ENCODE measurements at regions not wholly inside any gene's neighbourhood (a gene's known extent, or its start where the extent isn't known, plus 50 kb on each side); places are given as distances from the start of the nearest gene placed in this dataset.

DNA sequence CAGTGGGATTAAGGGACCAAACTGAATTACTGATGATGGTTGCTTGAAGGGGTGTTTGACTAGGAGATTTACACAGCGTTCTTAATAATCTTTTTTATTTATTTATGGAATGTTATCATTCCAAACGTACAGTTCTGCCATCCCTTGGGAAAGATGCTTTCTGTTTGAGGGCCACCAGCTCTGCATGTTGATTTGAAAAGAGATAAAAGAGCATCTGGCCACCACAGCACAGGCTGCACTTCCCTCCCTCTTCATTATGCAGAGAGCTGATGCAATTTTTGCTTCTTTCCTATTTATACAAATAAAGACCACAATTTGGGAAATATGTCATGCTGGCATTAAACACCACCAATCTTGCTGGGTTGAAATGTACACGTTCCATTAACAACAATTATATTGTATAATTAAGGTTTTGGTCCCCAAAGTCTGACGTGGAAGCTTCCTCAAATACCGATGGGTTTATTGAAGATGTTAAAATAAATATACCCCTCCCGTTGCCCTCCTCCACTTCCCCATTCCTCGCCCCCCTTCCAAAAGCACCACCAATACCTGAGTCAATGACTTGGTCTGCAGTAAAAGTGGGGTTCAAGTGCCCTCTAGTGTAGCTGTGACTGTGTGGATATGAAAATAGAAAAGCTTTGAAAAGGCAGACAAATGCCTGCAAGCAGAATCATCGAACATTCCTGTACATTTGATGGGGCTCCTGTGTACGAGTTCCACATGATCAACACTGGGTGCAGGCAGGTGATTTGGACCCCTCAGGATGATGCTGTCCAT, 211.9 kb downstream of the HRH4 start:
- no peak for DNase-seq (ENCODE audit: low spot score)

DNA sequence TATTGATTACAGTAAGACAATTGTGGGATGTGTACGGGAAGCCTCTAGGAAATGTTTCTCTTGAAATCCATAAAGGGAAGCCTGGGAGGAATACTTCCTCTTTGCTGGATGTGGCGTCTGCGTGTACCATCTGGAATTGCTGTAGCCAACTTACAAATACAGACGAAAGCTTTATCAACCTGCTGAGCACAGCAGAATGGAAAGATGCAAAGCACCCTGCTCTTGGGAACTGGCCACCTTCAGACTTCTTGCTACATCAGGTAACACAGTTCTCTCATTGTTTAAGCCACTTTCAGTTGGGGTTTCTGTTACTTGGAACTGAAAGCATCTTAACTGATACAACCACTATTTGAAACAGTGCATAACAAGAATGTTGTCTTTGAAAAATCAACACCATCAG, 213.8 kb downstream of the HRH4 start:
- DNase-seq (ENCODE audit: low spot score) = no peak

DNA sequence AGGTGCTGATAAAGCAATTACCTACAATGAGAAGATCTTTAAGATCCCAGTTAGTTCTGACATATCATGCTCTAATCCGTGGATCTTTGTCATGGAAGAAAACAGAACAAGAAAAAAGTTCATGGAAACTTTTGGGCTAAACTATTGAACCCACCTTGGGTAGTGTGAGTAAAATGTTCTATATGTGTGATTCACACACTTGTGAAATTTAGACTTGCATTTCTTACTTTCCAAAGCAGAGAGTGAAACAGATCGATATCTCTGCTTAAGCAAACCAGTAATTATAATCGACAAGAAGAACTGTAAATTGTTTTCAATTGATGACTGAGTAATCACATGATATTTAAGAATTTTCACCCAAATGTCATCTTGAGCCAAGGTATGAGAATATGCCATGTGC, 214.2 kb downstream of the HRH4 start:
- DNase-seq (ENCODE audit: low spot score) = no peak

DNA sequence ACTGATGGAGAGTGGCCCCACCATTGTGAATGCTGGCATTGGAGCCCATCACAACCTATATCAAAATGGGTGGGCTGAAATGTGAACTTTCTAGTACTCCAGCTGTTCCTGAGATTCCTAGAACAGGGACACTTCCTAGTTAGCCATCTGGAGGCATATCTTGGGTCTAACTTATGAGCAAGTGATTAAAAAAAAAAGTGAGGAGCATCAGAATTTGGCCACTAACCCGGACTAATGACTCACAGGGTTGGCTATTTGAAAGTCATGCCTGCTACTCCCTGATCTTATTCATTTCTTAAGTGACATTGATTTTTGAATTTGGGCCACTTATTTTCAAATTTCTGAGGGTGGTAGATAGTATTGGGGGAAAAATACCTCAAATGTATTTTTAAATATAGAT, 216.6 kb downstream of the HRH4 start:
- no peak for DNase-seq (ENCODE audit: low spot score)

DNA sequence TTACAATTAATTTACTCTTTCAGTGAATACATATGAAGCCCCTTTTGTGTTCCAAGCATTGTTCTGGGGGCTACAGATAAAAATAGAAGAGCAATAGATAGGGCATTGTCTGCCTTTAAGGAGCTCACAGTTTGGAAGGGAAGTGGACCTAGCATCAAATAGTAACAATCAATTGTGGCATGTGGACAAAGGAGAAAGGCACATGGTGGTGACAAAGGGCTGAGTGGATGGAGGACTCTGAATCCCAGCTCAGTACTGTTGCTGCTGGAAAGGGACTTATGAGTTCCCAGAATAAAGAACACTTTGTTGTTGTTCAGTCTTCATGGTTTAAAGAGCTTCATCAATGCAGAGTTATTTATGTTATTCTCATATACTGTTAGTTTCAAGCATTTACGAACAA, 217.7 kb downstream of the HRH4 start:
- DNase-seq (ENCODE audit: low spot score) = no peak

DNA sequence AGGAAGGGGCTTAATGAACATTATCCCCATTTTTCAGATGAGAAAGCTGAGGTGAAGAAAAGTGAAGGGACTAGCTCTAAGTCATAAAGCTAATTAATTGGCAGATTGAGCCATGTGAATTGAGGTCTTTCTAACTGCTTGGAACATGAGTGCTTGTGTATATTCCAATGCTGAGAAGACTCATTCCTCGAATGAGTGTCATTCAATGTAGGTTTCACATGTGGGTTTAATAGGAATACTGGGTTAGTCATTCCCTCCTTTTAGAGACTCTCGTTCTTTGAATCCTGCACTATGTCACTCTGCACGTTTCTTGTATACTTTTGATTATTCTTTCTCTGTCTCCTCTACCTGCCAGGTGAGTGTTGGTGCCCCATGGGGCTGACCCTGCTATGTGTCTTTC, 218.2 kb downstream of the HRH4 start:
- no peak for DNase-seq (ENCODE audit: low spot score)

DNA sequence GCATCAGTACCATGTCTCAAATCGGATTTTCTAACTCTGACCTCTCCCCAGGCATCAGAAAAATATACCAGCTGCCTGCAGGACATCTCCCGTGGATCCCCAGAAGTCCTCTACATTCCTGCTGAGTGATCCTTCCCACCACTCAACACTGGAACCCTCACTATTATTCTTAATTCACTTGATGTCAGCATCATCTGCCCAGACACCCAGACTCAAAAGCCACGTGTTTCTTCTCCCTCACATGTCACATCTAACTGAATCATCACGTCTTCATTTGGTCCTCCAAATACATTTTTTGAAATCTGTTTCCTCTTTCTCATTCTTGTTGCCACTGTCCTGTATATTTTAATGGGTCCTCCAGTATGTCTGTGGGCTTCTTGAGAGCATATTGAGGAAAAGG, 218.6 kb downstream of the HRH4 start:
- no peak for DNase-seq (ENCODE audit: low spot score)

DNA sequence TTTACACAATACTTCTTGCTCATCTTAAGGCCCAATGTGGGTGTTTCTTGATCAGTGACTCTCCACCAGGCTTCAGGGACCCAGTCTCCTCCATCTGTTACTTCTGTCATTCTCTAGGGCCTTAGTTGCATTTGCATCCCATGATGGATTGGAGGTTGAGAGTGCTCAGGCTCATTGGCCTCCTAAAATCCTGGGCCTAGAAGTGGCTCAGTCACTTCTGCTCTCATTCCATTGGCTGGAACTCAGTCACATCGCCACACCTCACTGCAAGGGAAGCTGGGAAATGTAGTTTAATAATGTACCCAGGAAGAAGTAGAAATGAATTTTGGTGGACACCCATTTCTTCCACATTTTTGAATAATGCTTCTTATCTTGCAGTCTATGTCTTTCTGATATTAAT, 223.5 kb downstream of the HRH4 start:
- no peak for DNase-seq (ENCODE audit: low spot score)

DNA sequence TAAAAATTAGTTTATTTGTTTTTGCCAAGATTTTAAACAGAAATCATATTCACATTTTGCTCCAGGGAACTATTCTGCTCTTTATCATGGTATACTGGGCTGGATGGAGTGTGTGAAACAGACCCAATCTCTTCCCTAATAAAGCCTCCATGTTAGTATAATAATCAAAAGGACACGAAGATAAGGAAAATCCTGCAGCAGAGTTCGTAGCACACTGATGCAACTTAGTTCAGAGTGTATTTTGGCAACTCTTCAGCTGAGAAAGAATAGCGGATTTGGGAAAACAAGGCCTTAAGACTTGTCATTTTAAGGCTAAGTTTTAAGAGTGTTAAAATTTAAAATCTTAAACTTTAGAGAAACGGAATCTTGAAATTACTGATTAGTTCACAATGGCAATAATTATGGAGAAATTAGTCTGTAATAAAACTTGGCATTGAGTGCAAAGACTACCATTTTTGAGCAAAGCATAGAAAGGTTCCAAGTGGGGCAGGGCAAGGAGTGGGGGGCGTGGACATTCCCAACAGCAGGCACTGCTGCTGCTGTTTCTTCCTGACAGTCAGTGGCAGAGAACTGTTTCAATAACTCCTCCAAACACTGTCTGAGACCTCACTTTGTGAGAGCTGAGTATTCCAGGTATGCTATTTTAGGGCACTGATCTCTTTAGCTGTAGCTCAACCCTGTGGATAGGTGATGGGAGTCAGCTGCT, 225.0 kb downstream of the HRH4 start:
- DNase-seq (ENCODE audit: low spot score) = no peak

DNA sequence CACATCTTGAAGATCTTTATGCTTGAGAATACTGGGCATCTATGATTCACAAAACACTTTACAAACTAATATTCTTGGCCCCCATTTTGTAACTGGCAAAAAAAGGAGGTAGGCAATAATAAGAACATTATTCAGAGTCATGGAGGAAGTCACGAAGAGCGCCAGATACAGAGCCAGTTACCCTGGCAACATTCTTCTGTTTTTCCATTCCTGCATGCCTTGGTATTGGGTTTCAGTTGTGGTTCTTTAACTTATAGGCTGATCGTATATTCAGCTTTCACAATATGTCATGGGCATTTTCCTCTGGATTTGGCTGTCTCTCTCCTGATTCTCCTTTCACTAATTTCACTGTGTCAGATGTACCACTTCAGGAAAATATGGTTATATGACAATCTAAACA, 234.7 kb downstream of the HRH4 start:
- no peak for DNase-seq (ENCODE audit: low spot score)

DNA sequence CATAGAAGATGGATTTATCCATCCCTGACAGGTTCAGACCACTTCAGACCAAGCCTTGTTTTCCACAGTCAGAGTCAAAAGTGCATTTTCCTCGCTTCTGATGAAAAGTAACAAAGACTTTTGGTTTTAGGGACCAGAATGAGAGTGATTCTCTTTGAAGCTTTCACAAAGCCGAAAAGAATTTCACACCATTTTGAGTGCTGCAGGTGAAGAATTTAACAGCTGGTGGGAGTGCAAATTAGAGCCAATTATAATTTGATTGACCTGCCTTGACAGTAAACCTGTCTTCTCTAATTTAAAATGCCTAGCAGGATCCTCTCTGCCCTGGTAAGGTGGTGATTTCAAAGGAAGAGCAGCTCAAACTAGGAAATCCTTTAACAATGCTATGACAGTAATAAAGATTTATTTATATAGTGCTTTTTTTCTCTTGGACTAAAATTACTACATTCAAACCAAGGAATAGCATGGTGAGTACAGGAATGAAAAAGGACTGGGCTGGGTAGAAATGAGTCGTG, 241.6 kb downstream of the HRH4 start:
- DNase-seq (ENCODE audit: low spot score) = no peak

DNA sequence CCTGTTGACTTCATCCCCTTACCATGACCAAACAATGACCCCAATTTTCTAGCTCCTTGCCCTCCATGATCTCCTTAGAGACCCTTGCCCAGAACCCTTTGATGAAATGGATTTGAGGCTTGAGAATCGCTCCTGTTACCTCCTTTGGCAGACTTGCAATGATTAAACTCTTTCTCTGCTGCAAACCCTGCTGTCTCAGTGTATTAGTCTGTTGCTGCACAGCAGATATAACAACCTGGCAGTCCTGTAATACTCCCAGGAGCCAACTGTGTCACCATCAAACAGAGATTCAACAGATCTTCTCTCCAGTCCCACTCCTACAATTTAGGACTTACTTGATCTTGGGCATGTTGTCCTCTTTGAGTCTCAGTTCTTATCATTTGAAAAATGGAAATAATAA, 242.9 kb downstream of the HRH4 start:
- no peak for DNase-seq (ENCODE audit: low spot score)

DNA sequence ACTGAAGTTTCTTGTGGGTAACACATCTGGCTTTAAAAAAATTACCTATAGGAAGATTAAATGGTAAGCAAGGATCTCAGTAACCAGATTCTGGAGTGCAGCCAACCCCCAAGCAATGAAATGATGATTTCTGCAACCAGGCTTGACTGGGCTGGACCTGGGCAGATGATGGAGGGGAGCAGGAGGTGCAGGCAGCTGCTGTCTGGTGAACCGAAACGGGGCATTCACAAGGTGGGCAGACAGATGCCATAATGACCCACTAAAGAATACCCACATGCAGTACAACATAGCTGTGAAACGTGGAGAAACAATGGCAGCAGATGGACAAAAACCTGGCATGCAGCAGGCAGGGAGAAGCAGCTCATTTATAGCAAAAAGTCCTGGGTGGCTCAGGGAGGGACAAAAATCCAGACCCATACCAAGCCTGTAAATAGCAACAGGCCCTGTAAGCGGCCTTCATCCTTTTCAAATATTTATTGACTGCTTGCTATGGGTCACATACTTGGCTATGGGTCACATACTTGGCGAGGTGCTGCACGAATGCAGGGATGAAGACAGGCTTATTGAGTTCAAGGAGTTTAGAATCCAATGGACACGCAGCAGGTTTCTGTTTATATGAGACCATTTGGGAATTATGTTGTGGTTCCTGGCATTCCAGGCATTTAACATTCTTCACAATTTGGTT, 244.7 kb downstream of the HRH4 start:
- DNase-seq (ENCODE audit: low spot score) = no peak

DNA sequence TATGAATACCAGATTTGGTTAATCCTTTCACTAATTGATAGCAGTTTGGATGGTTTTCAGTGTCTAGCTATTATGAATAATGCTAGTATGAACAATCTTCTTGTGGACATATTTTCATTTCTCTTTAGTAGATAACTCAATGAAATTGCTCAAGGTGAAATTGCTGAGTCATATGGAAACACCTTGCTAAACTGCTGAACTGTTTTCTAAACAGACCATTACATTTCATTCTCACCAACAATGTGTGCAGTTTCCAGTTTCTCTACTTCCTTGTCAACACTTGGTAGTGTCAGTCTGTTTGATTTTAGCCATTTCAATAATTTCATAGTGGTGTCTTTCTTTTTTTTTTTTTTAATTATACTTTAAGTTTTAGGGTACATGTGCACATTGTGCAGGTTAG, 250.0 kb downstream of the HRH4 start:
- DNase-seq (ENCODE audit: low spot score) = no peak

DNA sequence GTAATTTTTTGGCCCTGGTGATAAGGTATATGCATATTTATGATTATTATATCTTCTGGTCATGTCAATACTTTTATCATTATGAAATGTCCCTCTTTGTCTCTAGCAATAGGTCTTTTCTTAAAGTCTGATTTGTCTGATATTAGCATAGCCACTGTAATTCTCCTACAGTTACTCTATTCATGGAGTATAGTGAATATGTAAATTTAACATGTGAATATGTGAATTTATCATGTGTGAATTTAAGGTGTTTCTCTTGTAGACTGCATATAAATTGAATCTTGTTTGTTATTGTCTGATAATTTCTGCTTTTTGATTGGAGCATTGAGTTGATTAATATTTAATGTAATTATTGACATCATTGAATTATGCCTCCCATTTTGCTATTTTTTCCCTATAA, 259.4 kb downstream of the HRH4 start:
- no peak for DNase-seq (ENCODE audit: low spot score)

DNA sequence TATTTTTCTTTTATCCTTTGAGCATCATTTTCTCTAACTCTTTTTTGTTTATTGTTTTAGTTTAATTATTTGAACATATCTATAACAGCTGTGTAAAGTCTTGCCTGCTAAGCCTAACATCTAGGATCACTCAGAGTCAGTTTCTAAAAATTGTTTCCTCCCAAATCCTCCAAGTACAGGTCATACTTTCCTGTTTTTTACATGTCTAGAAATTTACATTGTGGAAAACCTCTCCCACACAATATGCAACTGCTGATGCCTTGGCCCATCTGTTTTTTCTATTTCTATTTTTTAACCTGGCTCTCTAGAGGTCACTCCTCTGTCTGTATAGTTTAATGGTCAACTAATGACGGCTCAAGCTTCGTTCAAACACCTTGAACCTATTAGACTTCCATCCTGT, 261.0 kb downstream of the HRH4 start:
- DNase-seq (ENCODE audit: low spot score) = no peak

DNA sequence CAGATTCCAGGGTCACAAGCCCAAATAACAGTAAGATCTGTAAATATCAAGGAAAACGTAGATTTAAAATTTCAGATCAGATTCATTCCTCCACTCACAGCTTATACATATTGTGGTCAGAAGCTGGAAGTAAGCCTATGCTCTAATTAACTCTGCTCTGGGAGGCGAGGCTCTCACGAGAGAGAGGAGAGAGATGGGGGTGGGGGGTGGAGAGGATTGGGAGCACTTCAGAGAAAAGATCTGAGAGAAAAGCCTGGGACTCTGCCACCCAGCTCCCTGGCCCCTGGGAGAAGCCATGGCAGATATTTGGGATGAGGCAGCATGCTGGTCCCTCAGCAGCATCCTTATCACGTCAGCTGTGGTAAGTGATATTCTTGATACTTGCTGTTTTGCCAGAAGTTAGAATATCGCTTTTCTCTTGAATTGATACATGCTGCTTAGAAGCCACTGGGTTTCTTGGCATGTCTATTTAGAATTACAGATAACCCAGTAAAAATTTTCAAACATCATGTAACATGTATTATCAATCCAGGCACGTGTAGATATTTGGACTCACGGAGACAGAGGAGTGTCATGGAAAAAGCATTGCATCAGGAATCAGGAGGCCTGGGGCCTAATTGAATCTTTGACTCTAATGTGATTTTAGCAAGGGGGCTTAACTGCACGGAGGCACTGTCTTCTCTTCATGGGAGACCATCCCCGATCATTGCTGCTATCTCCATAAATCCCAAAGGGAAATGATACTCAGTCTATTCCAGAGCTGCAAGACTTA, 265.4 kb downstream of the HRH4 start:
- no peak for DNase-seq (ENCODE audit: low spot score)

DNA sequence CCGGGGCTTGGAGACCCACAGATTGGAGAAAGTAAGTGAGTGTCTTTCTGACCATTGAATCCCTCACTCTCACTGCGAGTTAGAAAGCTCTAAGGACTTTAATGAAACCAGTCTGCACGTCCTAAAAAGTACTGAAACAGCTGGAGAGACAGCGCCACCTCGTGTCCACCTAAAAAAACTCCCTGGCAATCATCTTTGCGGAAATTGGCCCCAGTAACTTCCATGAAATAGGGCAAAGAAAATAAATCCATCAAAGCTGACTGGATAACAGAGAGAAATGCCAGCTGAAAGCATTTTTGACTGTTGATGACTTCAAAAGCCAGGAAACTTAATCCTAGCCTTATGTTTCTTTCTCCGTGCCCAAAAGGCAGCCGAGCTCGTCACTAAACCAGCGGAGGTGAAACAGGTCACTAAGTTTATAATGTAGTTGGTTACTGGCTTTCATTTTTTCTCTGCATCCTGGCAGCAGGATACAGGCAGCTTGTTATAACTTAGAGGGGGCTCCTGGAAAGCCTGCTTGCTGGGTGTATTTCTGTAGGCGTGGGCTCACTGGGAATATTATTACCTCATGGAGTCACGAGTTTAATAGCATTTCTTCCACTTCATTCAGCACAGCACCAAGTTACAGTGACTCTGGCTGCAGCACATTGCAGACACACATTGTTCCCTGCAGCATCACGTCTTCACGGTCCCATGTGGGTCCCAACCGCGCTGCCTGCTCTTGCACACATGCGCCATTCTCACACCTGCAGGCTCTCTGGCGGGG, 266.5 kb downstream of the HRH4 start:
- DNase-seq (ENCODE audit: low spot score) = peak; percentile 70

DNA sequence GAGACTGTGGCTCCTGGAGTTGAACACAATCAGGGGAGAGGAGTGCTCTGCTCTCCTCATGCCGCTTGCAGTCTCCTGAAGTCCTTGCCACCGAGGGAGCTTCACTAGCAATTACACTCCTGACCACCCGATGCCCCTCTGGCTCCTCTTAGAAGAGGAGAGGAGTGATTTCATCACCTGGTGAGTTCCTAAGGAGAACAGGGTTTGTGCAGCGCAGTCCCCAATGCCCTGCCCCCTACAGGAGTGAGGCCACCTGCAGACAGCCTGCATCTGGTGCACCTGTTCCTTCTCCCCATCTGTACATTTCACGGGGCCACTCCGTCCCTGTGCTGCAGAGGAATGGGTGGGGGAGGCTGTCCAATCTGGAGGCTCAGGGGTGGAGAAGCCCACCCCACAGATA, 267.2 kb downstream of the HRH4 start:
- DNase-seq (ENCODE audit: low spot score) = no peak

DNA sequence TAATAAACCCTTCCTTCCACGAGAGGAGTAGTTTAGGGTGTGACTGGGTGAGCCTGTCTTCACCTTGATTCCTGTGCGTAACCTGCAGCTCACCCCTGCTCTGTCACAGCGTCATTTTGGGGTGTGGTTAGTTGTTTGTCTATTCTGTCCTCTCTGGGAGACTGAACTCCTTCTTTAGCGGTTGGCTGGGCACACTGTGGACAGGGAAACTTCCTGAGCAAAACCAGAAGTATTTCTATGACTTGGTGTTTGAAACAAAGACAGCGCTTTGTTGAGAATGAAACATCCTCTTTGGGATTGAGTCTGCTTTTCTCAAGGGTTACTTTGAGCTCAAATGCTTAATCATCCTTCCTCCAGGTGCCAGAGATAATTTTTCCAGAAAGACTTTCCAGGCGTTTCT, 270.7 kb downstream of the HRH4 start:
- DNase-seq (ENCODE audit: low spot score) = no peak

DNA sequence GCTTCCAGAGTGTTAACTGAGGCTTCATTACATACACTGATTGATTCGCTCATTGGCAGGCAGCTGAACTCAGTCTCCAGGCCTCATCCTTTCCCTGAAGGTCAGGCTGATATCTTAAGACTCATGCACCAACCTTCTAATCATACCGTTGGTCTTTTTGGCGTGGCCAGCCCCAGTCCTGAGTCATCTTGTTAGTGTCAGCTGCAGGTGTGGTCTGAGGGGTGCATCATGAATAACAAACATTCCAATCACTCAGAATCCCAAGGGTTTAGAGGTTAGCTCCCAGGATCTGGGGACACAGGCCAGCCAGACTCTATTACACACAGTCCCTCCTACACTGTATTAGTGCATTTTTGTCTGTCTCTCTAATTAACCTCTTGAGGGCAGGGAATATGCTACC, 271.5 kb downstream of the HRH4 start:
- DNase-seq (ENCODE audit: low spot score) = no peak
